H1 (cell line): ENCODE measurements at regions not wholly inside any gene's neighbourhood (a gene's known extent, or its start where the extent isn't known, plus 50 kb on each side); places are given as distances from the start of the nearest gene placed in this dataset.

ENCODE experiments used
- BCL11A ChIP-seq, 2 experiments: IDR thresholded peaks; one replicate each; pipeline ENCODE4 v1.6.1; 2011; ENCODE audit warnings: low read depth in 2 of 2, low read length in 2 of 2, mild to moderate bottlenecking in 2 of 2
- BRCA1 ChIP-seq: IDR thresholded peaks from 2 replicates; pipeline ENCODE4 v1.6.1; 2012; ENCODE audit warnings: low read depth, low read length, improper control_type of control experiment
- KDM1A ChIP-seq: fragments of 200-600, 300-600 bp; sonication (generic); IDR thresholded peaks from 2 replicates; pipeline ENCODE4 v1.7.1; 2016; ENCODE audit warnings: mild to moderate bottlenecking, low read length, borderline replicate concordance
- NRF1 ChIP-seq: IDR thresholded peaks from 2 replicates; pipeline ENCODE4 v1.6.1; 2011; ENCODE audit warnings: mild to moderate bottlenecking, low read depth, low read length, improper control_type of control experiment
- PHF8 ChIP-seq: fragments of 200-600 bp; sonication (generic); conservative IDR thresholded peaks from 2 replicates; pipeline ENCODE4 v1.7.1; 2012; ENCODE audit warnings: low read depth, mild to moderate bottlenecking, inconsistent platforms, low read length, moderate library complexity
- SRF ChIP-seq: IDR thresholded peaks from 2 replicates; pipeline ENCODE4 v1.6.1; 2011; ENCODE audit warnings: mild to moderate bottlenecking, low read depth, low read length, moderate library complexity
- TF ChIP-seq, protein P1 (sequence below), 3 experiments: IDR thresholded peaks; 1 replicate in 2 of 3; 2 replicates in 1 of 3; pipeline versions ENCODE4 v1.5.1 to v1.6.1; 2011; ENCODE audit warnings: low read length in 3 of 3, mild to moderate bottlenecking in 3 of 3, inconsistent platforms in 2 of 3, low read depth in 1 of 3, moderate library complexity in 1 of 3; ENCODE audit not compliant: insufficient read depth in 1 of 3; ENCODE audit errors: control extremely low read depth in 1 of 3

DNA sequence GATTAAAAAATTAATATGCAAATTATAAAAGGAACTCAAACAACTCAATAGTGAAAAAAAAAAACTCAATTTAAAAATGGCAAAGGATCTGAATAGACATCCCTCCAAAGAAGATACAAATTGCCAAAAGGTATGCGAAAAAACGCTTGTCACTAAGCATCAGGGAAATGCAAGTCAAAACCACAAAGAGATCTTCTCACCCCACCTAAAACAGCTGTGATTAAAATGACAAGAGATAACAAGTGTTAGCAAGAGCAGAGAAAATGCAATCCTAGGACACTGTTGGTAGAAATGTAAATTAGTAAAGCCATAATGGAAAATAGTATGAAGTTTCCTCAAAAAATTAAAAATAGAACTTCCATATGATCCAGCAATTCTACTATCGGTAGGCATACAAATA, 166.3 kb upstream of the ZC3H12C start (continued):
- TF ChIP-seq, protein P1, sequence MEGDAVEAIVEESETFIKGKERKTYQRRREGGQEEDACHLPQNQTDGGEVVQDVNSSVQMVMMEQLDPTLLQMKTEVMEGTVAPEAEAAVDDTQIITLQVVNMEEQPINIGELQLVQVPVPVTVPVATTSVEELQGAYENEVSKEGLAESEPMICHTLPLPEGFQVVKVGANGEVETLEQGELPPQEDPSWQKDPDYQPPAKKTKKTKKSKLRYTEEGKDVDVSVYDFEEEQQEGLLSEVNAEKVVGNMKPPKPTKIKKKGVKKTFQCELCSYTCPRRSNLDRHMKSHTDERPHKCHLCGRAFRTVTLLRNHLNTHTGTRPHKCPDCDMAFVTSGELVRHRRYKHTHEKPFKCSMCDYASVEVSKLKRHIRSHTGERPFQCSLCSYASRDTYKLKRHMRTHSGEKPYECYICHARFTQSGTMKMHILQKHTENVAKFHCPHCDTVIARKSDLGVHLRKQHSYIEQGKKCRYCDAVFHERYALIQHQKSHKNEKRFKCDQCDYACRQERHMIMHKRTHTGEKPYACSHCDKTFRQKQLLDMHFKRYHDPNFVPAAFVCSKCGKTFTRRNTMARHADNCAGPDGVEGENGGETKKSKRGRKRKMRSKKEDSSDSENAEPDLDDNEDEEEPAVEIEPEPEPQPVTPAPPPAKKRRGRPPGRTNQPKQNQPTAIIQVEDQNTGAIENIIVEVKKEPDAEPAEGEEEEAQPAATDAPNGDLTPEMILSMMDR (IDR thresholded peaks at IDR 0.05; ENCODE audit: control extremely low read depth in 1 of 3, insufficient read depth in 1 of 3, low read depth in 1 of 3, low read length in 3 of 3), result no peak
- TF ChIP-seq SRF (no peak), KDM1A (no peak), PHF8 (no peak), BCL11A (IDR thresholded peaks at IDR 0.05; ENCODE audit: low read depth in 2 of 2, low read length in 2 of 2) (no peak), NRF1 (no peak), BRCA1 (no peak)
